ENCODE measurements at regions not wholly inside any gene's neighbourhood (a gene's known extent, or its start where the extent isn't known, plus 50 kb on each side); places are given as distances from the start of the nearest gene placed in this dataset.
A peak's percentile ranks its signal among the peaks of the same experiment; 100 is the strongest.

DNA sequence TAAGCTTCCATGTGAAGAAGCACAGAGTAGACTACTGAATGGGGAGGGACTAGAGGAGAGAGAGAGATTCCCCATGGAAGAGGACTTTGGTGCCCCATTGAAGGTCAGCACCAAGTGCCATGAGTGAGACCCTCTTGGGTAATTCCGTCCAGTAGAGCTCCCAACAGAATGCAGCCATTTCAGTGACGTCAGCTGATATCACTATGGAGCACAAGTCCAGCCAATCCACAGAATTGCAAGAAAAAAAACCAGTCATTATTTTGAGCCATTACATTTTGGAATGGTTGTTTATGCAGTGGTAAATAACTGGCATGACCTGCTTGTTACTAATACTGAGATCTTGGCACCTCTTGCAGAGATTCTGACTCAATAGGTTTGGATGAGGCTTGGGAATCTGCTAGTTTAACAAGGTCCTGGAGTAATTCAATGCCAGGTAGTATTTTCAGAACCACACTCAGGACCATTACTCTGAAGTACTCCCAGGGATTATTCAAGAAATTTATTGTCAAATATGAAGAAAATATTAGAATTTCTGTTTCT is 52.6 kb upstream of the SP8 start:
- no peaks in the 10 kb centered on the region for H3K27me3 ChIP-seq (ENCODE audit: control insufficient read depth, insufficient read depth, low read length)
- no peak overlapping the region for H3K4me3 ChIP-seq (ENCODE audit: insufficient read depth, low read depth, low read length)
- no peak for DNase-seq

GRCh38 chr7:20839987-20840386 is 53.3 kb upstream of the SP8 start:
- Histone ChIP-seq H3K36me3 (replicated peaks; ENCODE audit: control insufficient read depth, insufficient read depth, low read length) (no peaks in the 10 kb centered on the region), H3K4me3 (ENCODE audit: insufficient read depth, low read depth, low read length) (no peak overlapping the region), H3K27me3 (ENCODE audit: control insufficient read depth, insufficient read depth, low read length) (no peaks in the 10 kb centered on the region)
- DNase-seq = no peak

More for the DNA sequence above, 52.6 kb upstream of the SP8 start:
- H3K36me3 ChIP-seq (replicated peaks; ENCODE audit: control insufficient read depth, insufficient read depth, low read length) = no peaks in the 10 kb centered on the region

DNA sequence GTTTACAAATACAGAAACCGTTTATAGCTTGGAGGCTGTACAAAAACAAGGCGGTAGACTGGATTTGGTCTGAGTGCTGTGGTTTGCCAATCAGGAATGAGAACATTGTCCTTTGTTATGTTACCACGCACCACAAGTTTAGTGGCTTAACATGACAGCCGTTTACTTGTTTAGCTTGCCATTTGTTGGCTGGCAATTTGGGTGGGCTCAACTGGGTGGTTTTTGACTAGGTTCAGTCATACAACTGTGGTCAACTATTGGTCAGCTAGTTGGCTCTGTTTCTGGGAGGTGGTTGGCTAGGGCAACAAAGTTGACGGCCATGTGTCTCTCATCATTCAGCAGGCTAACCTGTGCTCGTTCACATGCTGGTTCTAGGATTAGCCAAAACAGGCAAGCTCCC is 60.1 kb upstream of the SP8 start:
- H3K4me3 ChIP-seq (ENCODE audit: insufficient read depth, low read depth, low read length) = no peak overlapping the region
- no peak for DNase-seq
- H3K36me3 ChIP-seq (replicated peaks; ENCODE audit: control insufficient read depth, insufficient read depth, low read length) = no peaks in the 10 kb centered on the region
- H3K27me3 ChIP-seq (ENCODE audit: control insufficient read depth, insufficient read depth, low read length) = no peaks in the 10 kb centered on the region

DNA sequence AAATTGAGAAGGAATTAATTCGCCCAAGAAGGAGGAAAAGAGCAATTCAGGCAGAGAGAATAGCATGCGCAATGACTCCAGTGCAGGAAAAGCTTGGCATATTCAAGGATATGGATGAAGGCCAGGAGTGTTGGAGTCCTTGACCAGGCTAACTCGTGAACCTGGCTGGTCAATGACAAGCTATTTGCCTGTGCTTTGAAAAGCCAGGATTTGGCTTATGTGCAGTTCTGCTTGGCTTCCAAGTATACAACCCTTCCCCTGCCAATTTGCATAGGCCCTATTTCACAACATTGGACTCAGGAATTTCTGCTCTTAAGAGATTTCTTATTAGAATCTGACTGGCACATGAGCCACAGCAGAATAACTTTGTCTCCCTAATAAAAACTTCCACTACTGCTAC is 72.3 kb upstream of the SP8 start:
- Histone ChIP-seq H3K4me3 (ENCODE audit: insufficient read depth, low read depth, low read length) (no peak overlapping the region), H3K36me3 (replicated peaks; ENCODE audit: control insufficient read depth, insufficient read depth, low read length) (no peaks in the 10 kb centered on the region), H3K27me3 (ENCODE audit: control insufficient read depth, insufficient read depth, low read length) (no peaks in the 10 kb centered on the region)
- DNase-seq = no peak

DNA sequence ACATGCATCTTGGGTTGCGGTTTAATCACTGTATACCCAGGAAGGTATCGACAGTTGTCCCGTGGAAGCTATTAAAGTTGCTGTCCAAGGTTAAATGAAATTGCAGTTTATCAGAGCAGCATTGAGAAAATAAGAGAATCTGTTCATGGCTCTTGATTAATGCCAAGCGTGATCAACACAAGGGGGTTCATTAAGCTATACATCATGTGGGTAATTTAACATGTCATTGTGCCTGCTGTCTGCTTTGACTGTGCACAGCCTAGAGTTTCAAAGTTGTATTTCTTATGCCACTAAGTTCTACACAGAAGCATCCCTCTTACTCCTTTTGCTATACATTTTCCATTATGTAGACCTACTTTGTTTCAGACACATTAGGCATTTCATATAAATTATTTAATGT is 74.8 kb upstream of the SP8 start:
- Histone ChIP-seq H3K27me3 (ENCODE audit: control insufficient read depth, insufficient read depth, low read length) (no peaks in the 10 kb centered on the region), H3K4me3 (ENCODE audit: insufficient read depth, low read depth, low read length) (no peak overlapping the region), H3K36me3 (replicated peaks; ENCODE audit: control insufficient read depth, insufficient read depth, low read length) (no peaks in the 10 kb centered on the region)
- DNase-seq = no peak

- Histone ChIP-seq H3K36me3 (replicated peaks; ENCODE audit: control insufficient read depth, insufficient read depth, low read length) (no peaks in the 10 kb centered on the region), H3K4me3 (ENCODE audit: insufficient read depth, low read depth, low read length) (no peak overlapping the region), H3K27me3 (ENCODE audit: control insufficient read depth, insufficient read depth, low read length) (no peaks in the 10 kb centered on the region)
- DNase-seq = no peak
These were observed 75.9 kb upstream of the SP8 start for GRCh38 chr7:20862554-20862953.

DNA sequence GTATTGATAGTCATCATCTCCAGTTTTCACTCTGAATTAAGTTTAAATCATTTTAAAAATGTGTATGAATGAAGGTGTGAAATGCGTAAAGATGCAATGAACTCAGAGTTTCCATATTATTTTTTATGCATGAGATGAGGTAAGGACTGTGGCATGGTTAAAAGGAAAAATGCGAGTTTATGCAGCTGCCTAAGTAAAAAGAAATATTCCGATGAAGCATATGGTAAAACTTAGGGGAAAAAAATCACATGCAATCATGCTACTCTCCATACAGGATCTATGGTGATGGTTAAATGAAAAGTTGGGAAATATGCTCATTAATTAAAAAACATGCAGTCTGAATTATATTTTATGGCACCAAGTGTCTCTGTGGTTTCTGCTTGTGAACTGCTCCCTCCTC is 77.5 kb upstream of the SP8 start:
- Histone ChIP-seq H3K27me3 (ENCODE audit: control insufficient read depth, insufficient read depth, low read length) (no peaks in the 10 kb centered on the region), H3K36me3 (replicated peaks; ENCODE audit: control insufficient read depth, insufficient read depth, low read length) (no peaks in the 10 kb centered on the region), H3K4me3 (ENCODE audit: insufficient read depth, low read depth, low read length) (no peak overlapping the region)
- no peak for DNase-seq

- Histone ChIP-seq H3K36me3 (replicated peaks; ENCODE audit: control insufficient read depth, insufficient read depth, low read length) (no peaks in the 10 kb centered on the region), H3K27me3 (ENCODE audit: control insufficient read depth, insufficient read depth, low read length) (no peaks in the 10 kb centered on the region), H3K4me3 (ENCODE audit: insufficient read depth, low read depth, low read length) (no peak overlapping the region)
- DNase-seq = peak; percentile 16
These were observed 79.0 kb upstream of the SP8 start for GRCh38 chr7:20865684-20866083.

DNA sequence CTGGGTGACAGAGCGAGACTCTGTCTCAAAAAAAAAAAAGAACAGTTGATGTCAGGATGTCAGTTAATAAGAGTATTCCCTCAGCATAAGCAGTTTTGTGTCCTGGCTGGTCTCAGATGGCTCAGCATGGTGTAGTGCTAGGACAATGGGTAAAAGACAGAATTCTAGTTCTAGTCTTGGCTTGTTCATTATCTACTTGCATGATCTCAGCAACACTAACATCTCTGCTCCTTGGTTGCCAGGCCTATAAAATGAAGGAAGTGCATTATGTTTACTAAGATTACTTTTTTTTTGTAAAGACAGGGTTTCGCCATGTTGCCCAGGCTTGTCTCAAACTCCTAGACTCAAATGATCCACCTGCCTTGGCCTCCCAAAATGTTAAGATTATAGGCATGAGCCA is 84.3 kb upstream of the SP8 start:
- DNase-seq = no peak
- Histone ChIP-seq H3K36me3 (replicated peaks; ENCODE audit: control insufficient read depth, insufficient read depth, low read length) (no peaks in the 10 kb centered on the region), H3K4me3 (ENCODE audit: insufficient read depth, low read depth, low read length) (no peak overlapping the region), H3K27me3 (ENCODE audit: control insufficient read depth, insufficient read depth, low read length) (no peaks in the 10 kb centered on the region)

GRCh38 chr7:20892776-20893175 is 106.1 kb upstream of the SP8 start:
- DNase-seq = no peak
- no peaks in the 10 kb centered on the region for H3K36me3 ChIP-seq (replicated peaks; ENCODE audit: control insufficient read depth, insufficient read depth, low read length)
- H3K4me3 ChIP-seq (ENCODE audit: insufficient read depth, low read depth, low read length) = no peak overlapping the region
- no peaks in the 10 kb centered on the region for H3K27me3 ChIP-seq (ENCODE audit: control insufficient read depth, insufficient read depth, low read length)

DNA sequence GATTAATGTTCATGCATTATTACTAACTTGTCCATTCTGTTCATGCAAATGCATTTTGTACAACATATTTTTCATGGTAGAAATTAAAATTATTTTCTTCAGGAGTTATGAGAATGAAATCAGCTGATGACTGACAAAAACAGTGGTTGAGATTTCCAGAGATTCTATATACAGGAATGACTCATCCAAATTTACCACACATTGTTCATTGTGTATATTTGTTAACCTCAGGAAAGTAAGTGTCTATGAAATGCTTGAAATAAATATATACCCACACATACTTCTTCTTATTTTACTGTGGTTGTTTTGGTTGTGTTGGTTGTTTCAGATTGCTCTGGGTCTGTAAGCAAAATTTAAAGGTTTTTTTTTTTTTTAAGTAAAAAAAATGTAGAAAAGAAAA is 108.1 kb upstream of the SP8 start:
- Histone ChIP-seq H3K36me3 (replicated peaks; ENCODE audit: control insufficient read depth, insufficient read depth, low read length) (no peaks in the 10 kb centered on the region), H3K4me3 (ENCODE audit: insufficient read depth, low read depth, low read length) (no peak overlapping the region), H3K27me3 (ENCODE audit: control insufficient read depth, insufficient read depth, low read length) (no peaks in the 10 kb centered on the region)
- no peak for DNase-seq

- H3K27me3 ChIP-seq (ENCODE audit: control insufficient read depth, insufficient read depth, low read length) = no peaks in the 10 kb centered on the region
- no peak for DNase-seq
- H3K4me3 ChIP-seq (ENCODE audit: insufficient read depth, low read depth, low read length) = no peak overlapping the region
- H3K36me3 ChIP-seq (replicated peaks; ENCODE audit: control insufficient read depth, insufficient read depth, low read length) = no peaks in the 10 kb centered on the region
These were observed 108.9 kb upstream of the SP8 start for GRCh38 chr7:20895563-20895962.

GRCh38 chr7:20896996-20897395 is 110.3 kb upstream of the SP8 start:
- Histone ChIP-seq H3K36me3 (replicated peaks; ENCODE audit: control insufficient read depth, insufficient read depth, low read length) (no peaks in the 10 kb centered on the region), H3K4me3 (ENCODE audit: insufficient read depth, low read depth, low read length) (no peak overlapping the region), H3K27me3 (ENCODE audit: control insufficient read depth, insufficient read depth, low read length) (no peaks in the 10 kb centered on the region)
- no peak for DNase-seq

- Histone ChIP-seq H3K4me3 (ENCODE audit: insufficient read depth, low read depth, low read length) (no peak overlapping the region), H3K27me3 (ENCODE audit: control insufficient read depth, insufficient read depth, low read length) (no peaks in the 10 kb centered on the region), H3K36me3 (replicated peaks; ENCODE audit: control insufficient read depth, insufficient read depth, low read length) (no peaks in the 10 kb centered on the region)
- DNase-seq = no peak
These were observed 120.2 kb upstream of the SP8 start for GRCh38 chr7:20906801-20907453.

DNA sequence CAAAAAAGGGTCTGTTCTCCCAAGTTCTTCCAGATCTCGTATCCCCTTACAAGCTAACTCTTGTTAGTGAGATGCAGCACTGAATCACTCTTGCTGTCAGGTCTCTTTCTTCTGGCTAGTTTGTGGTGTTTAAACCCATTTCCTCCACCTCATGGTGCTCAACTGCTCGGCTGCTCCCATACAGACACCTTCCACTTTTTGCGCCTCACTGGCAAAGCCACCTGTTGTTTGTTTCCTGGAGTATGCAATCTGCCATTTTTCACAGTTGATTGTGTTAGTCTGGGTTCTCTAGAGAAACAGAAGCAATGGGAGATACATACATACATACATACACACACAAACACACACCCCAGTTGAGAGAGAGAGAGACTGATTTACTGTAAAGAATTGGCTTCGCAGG is 124.4 kb upstream of the SP8 start:
- Histone ChIP-seq H3K36me3 (replicated peaks; ENCODE audit: control insufficient read depth, insufficient read depth, low read length) (no peaks in the 10 kb centered on the region), H3K27me3 (ENCODE audit: control insufficient read depth, insufficient read depth, low read length) (no peaks in the 10 kb centered on the region), H3K4me3 (ENCODE audit: insufficient read depth, low read depth, low read length) (no peak overlapping the region)
- no peak for DNase-seq

GRCh38 chr7:20913853-20914252 is 127.2 kb upstream of the SP8 start:
- DNase-seq = no peak

More at GRCh38 chr7:20913853-20914252, 127.2 kb upstream of the SP8 start:
- Histone ChIP-seq H3K36me3 (replicated peaks; ENCODE audit: control insufficient read depth, insufficient read depth, low read length) (no peaks in the 10 kb centered on the region), H3K4me3 (ENCODE audit: insufficient read depth, low read depth, low read length) (no peak overlapping the region), H3K27me3 (ENCODE audit: control insufficient read depth, insufficient read depth, low read length) (no peaks in the 10 kb centered on the region)
